ENCODE measurements at regions not wholly inside any gene's neighbourhood (a gene's known extent, or its start where the extent isn't known, plus 50 kb on each side); places are given as distances from the start of the nearest gene placed in this dataset.

GRCh38 chr4:31923634-31924033 is 1203.5 kb downstream of the PCDH7 start:
- Histone ChIP-seq H3K4me3 (no peak overlapping the region), H3K4me1 (replicated peaks in 1 of 2) (no peaks in the 10 kb centered on the region), H3K27ac (no peak overlapping the region)
- WGBS, 10 experiments: 37 to 100% (median 91%) methylated on average over 1 to 3 of the region's 4 CpGs; no CpG with 5 or more reads in 4 of the 10 experiments
- no peak for ATAC-seq (replicated peaks in 6 of 8)
- in situ Hi-C loops (cut with MboI; ENCODE audit: low pct_unique_long_range_greater_than_20kb in 2 of 9, low sequenced_read_pairs in 9 of 9, unreplicated experiment in 9 of 9): no loop called here

GRCh38 chr4:31929676-31930345 is 1209.6 kb downstream of the PCDH7 start:
- ATAC-seq (replicated peaks in 6 of 8): no peak
- in situ Hi-C loops (cut with MboI; ENCODE audit: low pct_unique_long_range_greater_than_20kb in 2 of 9, low sequenced_read_pairs in 9 of 9, unreplicated experiment in 9 of 9): no loop called here
- Histone ChIP-seq H3K4me1 (replicated peaks in 1 of 2) (no peaks in the 10 kb centered on the region), H3K4me3 (no peak overlapping the region), H3K27ac (no peak overlapping the region)
- WGBS, 10 experiments: 0 to 94% (median 33%) methylated on average over 1 of the region's 1 CpG

DNA sequence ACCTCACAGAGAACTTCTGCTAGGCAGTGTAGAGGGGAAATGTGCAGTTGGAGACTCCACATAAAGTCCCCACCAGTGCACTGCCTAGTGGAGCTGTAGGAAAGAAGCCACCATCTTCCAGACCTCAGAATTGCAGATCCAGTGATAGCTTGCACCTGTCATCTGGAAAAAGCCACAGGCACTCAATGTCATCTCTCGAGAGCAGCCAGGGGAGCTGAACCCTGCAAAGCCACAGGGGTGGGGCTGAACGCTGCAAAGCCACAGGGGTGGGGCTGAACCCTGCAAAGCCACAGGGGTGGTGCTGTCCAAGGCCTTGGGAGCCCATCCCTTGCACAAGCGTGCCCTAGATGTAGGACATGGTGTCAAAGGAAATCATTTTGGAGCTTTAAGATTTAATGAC is 1226.3 kb downstream of the PCDH7 start:
- Histone ChIP-seq H3K27ac (no peak overlapping the region), H3K4me3 (no peak overlapping the region), H3K4me1 (replicated peaks in 1 of 2) (no peaks in the 10 kb centered on the region)
- WGBS, 10 experiments: 0 to 20% methylated on average over 1 of the region's 3 CpGs; no CpG with 5 or more reads in 8 of the 10 experiments
- ATAC-seq (replicated peaks in 6 of 8): no peak
- in situ Hi-C loops (cut with MboI; ENCODE audit: low pct_unique_long_range_greater_than_20kb in 2 of 9, low sequenced_read_pairs in 9 of 9, unreplicated experiment in 9 of 9): no loop called here

- Histone ChIP-seq H3K4me3 (no peak overlapping the region), H3K27ac (no peak overlapping the region), H3K4me1 (replicated peaks in 1 of 2) (no peaks in the 10 kb centered on the region)
- in situ Hi-C loops (cut with MboI; ENCODE audit: low pct_unique_long_range_greater_than_20kb in 2 of 9, low sequenced_read_pairs in 9 of 9, unreplicated experiment in 9 of 9): no loop called here
- peak in 2 of 8 experiments; percentile 20 to 70 for ATAC-seq (replicated peaks in 6 of 8)
- WGBS, 10 experiments: 0 to 100% (median 0%) methylated on average over 1 of the region's 1 CpG; no CpG with 5 or more reads in 6 of the 10 experiments
Measured at GRCh38 chr4:31947101-31947500, 1226.9 kb downstream of the PCDH7 start.

DNA sequence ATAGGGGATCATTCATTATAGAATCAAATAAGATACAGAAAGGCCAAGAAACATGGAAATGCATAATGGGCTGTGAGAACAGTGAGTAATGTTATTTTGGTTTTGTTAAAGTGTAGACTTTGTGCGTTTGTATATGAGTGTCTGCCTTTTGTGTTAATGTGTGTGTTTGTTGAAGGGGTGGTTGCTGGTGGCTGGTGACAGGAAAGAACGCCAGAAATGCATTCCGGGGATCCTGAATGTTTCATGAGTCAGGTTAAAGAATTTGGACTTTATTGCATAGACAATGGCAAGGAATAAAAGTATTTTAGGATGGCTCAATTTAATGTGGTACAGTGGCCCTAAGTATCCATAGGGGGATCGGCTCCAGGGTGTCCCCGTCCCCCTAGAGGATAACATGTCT is 1228.9 kb downstream of the PCDH7 start:
- Histone ChIP-seq H3K4me1 (replicated peaks in 1 of 2) (no peaks in the 10 kb centered on the region), H3K4me3 (no peak overlapping the region), H3K27ac (no peak overlapping the region)
- WGBS, 10 experiments: 0 to 98% (median 66%) methylated on average over 1 to 5 of the region's 5 CpGs; no CpG with 5 or more reads in 1 of the 10 experiments
- in situ Hi-C loops (cut with MboI; ENCODE audit: low pct_unique_long_range_greater_than_20kb in 2 of 9, low sequenced_read_pairs in 9 of 9, unreplicated experiment in 9 of 9): no loop called here
- ATAC-seq (replicated peaks in 6 of 8): peak in 1 of 8 experiments; percentile 31

GRCh38 chr4:31955346-31955745 is 1235.2 kb downstream of the PCDH7 start:
- no peaks in the 10 kb centered on the region for H3K4me1 ChIP-seq (replicated peaks in 1 of 2)
- no peak overlapping the region for H3K27ac ChIP-seq
- no peak for ATAC-seq (replicated peaks in 6 of 8)
- no peak overlapping the region for H3K4me3 ChIP-seq
- in situ Hi-C loops (cut with MboI; ENCODE audit: low pct_unique_long_range_greater_than_20kb in 2 of 9, low sequenced_read_pairs in 9 of 9, unreplicated experiment in 9 of 9): no loop called here
- 53 to 100% (median 80%) methylated on average over 1 to 2 of the region's 2 CpGs; no CpG with 5 or more reads in 1 of the 10 experiments for WGBS, 10 experiments

GRCh38 chr4:31959972-31960371 is 1239.8 kb downstream of the PCDH7 start:
- no peak for ATAC-seq (replicated peaks in 6 of 8)
- Histone ChIP-seq H3K27ac (no peak overlapping the region), H3K4me3 (no peak overlapping the region), H3K4me1 (replicated peaks in 1 of 2) (peaks cover 0 to 2% of the 10 kb centered on the region in 2 donors)
- in situ Hi-C loops (cut with MboI; ENCODE audit: low pct_unique_long_range_greater_than_20kb in 2 of 9, low sequenced_read_pairs in 9 of 9, unreplicated experiment in 9 of 9): no loop called here

DNA sequence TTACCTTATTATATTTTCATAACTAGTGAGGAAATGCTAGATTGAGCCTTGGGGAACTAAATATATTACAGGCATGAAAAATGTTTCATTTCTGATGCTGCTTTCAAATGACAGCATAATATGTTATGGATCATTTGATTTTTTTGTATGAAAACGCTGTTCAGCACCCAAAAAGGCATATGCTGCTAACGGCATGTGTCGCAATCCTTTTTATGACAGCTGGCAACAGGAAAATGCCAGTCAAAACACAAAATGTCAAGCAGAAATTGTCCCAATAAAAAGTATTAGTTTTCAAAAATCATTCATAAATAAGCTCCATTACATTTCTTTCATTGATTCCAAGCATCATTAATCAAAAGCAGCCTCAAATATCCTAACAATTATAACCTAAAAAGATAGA is 1244.5 kb downstream of the PCDH7 start:
- no peak overlapping the region for H3K27ac ChIP-seq
- in situ Hi-C loops (cut with MboI; ENCODE audit: low pct_unique_long_range_greater_than_20kb in 2 of 9, low sequenced_read_pairs in 9 of 9, unreplicated experiment in 9 of 9): no loop called here
- ATAC-seq (replicated peaks in 6 of 8): no peak
- H3K4me1 ChIP-seq (replicated peaks in 1 of 2): peaks cover 0 to 2% of the 10 kb centered on the region in 2 donors
- H3K4me3 ChIP-seq: no peak overlapping the region
- WGBS, 10 experiments: 0 to 97% (median 58%) methylated on average over 1 to 3 of the region's 3 CpGs; no CpG with 5 or more reads in 1 of the 10 experiments

DNA sequence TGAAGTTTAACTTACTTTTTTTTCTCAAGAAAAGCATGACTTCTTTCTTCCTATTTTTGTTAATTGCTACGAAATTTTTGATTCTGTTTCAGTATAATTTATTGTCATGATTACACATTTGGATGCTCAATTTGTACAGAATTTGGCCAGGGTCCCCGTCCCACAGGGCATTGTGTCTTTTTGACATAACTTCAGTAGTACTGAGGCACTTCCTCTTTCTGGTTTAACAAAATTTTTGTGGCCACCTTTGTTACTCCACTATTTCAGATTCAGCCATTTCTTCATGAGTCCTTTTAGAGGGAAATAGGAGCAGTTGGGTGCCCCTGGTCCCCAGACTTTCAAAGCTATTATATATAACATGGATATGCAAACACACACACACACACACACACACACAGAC is 1248.7 kb downstream of the PCDH7 start:
- no peak overlapping the region for H3K4me3 ChIP-seq
- no peaks in the 10 kb centered on the region for H3K4me1 ChIP-seq (replicated peaks in 1 of 2)
- no peak for ATAC-seq (replicated peaks in 6 of 8)
- H3K27ac ChIP-seq: no peak overlapping the region
- in situ Hi-C loops (cut with MboI; ENCODE audit: low pct_unique_long_range_greater_than_20kb in 2 of 9, low sequenced_read_pairs in 9 of 9, unreplicated experiment in 9 of 9): no loop called here
- 0 to 79% (median 33%) methylated on average over 1 to 2 of the region's 2 CpGs; no CpG with 5 or more reads in 1 of the 10 experiments for WGBS, 10 experiments

GRCh38 chr4:31974490-31975002 is 1254.4 kb downstream of the PCDH7 start:
- WGBS, 10 experiments: 0 to 100% (median 40%) methylated on average over 1 to 2 of the region's 2 CpGs; no CpG with 5 or more reads in 2 of the 10 experiments
- Histone ChIP-seq H3K4me1 (replicated peaks in 1 of 2) (no peaks in the 10 kb centered on the region), H3K4me3 (no peak overlapping the region), H3K27ac (no peak overlapping the region)
- peak in 4 of 8 experiments; percentile 9 to 61 (median 50) for ATAC-seq (replicated peaks in 6 of 8)
- in situ Hi-C loops (cut with MboI; ENCODE audit: low pct_unique_long_range_greater_than_20kb in 2 of 9, low sequenced_read_pairs in 9 of 9, unreplicated experiment in 9 of 9): no loop called here

DNA sequence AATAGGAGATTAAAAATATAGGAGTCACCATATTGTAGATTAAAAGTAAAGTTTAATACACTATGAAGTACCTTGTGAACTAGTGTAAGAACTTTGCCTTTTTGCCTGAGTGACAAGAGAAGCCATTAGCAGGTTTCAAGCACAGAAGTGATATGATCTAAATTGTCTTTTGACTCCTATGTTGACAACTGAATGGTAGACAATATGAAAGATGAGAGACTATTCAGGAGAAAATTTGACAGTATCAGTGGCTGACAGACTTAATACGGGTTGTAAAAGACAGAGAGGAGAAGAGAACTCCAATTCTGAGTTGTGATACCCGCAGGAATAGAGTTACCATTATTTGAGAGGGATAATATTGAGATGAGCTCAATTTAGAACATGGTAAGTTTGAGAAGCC is 1259.8 kb downstream of the PCDH7 start:
- Histone ChIP-seq H3K4me3 (no peak overlapping the region), H3K4me1 (replicated peaks in 1 of 2) (no peaks in the 10 kb centered on the region), H3K27ac (no peak overlapping the region)
- in situ Hi-C loops (cut with MboI; ENCODE audit: low pct_unique_long_range_greater_than_20kb in 2 of 9, low sequenced_read_pairs in 9 of 9, unreplicated experiment in 9 of 9): no loop called here
- no peak for ATAC-seq (replicated peaks in 6 of 8)
- WGBS, 10 experiments: 0 to 90% (median 34%) methylated on average over 1 to 2 of the region's 2 CpGs; no CpG with 5 or more reads in 2 of the 10 experiments

DNA sequence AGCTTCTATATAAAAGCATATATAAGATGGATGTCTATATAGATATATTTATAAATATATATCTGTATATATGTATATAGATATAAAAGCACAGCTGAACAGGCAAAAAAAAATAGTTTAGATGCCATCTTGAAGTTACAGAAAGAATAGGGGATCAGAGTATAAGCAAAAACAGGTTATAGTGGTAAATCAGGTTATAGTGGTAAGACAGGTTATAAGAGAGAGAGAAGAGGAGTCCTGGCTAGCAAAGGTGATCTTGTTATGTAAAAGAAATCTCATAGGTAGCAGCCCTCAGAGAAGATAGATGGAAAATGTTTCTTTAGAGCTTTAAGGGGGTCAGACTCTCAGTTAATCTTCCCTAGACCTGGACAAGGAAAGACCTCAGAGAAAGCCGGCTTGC is 1263.1 kb downstream of the PCDH7 start:
- in situ Hi-C loops (cut with MboI; ENCODE audit: low pct_unique_long_range_greater_than_20kb in 2 of 9, low sequenced_read_pairs in 9 of 9, unreplicated experiment in 9 of 9): no loop called here
- WGBS, 10 experiments: 0 to 100% (median 50%) methylated on average over 1 of the region's 1 CpG; no CpG with 5 or more reads in 3 of the 10 experiments
- Histone ChIP-seq H3K4me1 (replicated peaks in 1 of 2) (no peaks in the 10 kb centered on the region), H3K27ac (no peak overlapping the region), H3K4me3 (no peak overlapping the region)
- ATAC-seq (replicated peaks in 6 of 8): no peak

DNA sequence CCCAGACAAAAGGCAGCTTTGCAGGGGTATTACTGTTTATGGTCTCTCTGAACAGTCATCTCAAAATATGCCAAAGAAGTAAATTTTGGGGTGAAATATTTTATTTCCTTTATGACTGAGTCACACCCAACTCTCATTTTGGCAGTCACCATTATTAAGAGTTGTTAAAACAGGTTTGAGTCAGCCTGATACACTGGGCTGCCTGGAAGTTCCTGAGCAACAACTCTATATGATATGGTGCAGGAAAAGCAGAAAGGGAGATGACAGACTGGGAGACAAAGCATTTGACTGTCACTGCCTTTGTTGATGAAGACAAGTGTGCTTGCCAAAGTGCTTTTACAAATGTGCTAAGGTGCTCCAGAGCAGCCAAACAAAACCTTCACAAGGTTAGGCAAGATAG is 1263.5 kb downstream of the PCDH7 start:
- ATAC-seq (replicated peaks in 6 of 8): no peak
- Histone ChIP-seq H3K27ac (no peak overlapping the region), H3K4me3 (no peak overlapping the region), H3K4me1 (replicated peaks in 1 of 2) (no peaks in the 10 kb centered on the region)
- in situ Hi-C loops (cut with MboI; ENCODE audit: low pct_unique_long_range_greater_than_20kb in 2 of 9, low sequenced_read_pairs in 9 of 9, unreplicated experiment in 9 of 9): no loop called here

DNA sequence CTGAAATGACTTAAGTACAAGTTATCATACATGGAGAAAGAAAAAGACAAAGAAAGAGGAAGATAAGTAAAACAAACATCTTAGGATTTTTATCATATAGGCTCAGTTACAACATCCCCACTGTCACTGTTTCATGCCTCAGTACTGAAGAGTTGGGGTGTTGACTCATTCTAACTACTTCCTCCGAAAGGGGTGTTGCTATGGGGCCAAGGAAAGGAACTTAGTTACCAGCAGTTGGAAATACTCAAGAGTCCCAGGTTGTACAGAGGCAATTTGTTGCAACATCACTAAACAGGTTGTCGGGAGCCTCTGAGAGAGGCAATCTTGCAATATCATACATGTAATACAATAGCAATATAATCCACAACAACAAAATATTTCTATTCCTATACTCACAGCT is 1264.7 kb downstream of the PCDH7 start:
- Histone ChIP-seq H3K27ac (no peak overlapping the region), H3K4me3 (no peak overlapping the region), H3K4me1 (replicated peaks in 1 of 2) (no peaks in the 10 kb centered on the region)
- WGBS, 10 experiments: 15 to 100% (median 89%) methylated on average over 1 to 2 of the region's 2 CpGs
- in situ Hi-C loops (cut with MboI; ENCODE audit: low pct_unique_long_range_greater_than_20kb in 2 of 9, low sequenced_read_pairs in 9 of 9, unreplicated experiment in 9 of 9): no loop called here
- no peak for ATAC-seq (replicated peaks in 6 of 8)
